GM23338 (cell line): ENCODE measurements at regions not wholly inside any gene's neighbourhood (a gene's known extent, or its start where the extent isn't known, plus 50 kb on each side); places are given as distances from the start of the nearest gene placed in this dataset.

Source experiments
- ATAC-seq: fragments of 200-7000 bp; cut with Tn5 transposase; 3 replicates; pipeline ENCODE4 v1.9.1; 2020
- DNase-seq: peaks from one replicate; pipeline ENCODE4 v3.0.0-alpha.2; 2015; ENCODE audit warnings: low spot score
- H2AFZ ChIP-seq: fragments of 200-600 bp; sonication (generic); 2 replicates; pipeline ENCODE4 v1.8.0; 2016; ENCODE audit warnings: antibody characterized with exemption, mild to moderate bottlenecking, moderate library complexity
- H3F3A ChIP-seq: fragments of 200-600 bp; sonication (generic); replicated peaks from 2 replicates; pipeline ENCODE4 v1.8.0; 2017; ENCODE audit warnings: antibody characterized with exemption, mixed run types, low read depth
- H3K27ac ChIP-seq: fragments of 200-600 bp; sonication (generic); 2 replicates; pipeline ENCODE4 v1.6.1; 2016; ENCODE audit warnings: low read depth
- H3K27me3 ChIP-seq: fragments of 200-600 bp; sonication (generic); 2 replicates; pipeline ENCODE4 v1.8.0; 2016; ENCODE audit warnings: mild to moderate bottlenecking, mixed run types, moderate library complexity; ENCODE audit not compliant: insufficient read depth
- H3K36me3 ChIP-seq: fragments of 200-600 bp; sonication (generic); 2 replicates; pipeline ENCODE4 v1.8.0; 2016; ENCODE audit warnings: mild to moderate bottlenecking; ENCODE audit not compliant: insufficient read depth
- H3K4me1 ChIP-seq: fragments of 200-600 bp; sonication (generic); 2 replicates; pipeline ENCODE4 v1.8.0; 2016; ENCODE audit warnings: mild to moderate bottlenecking, moderate library complexity; ENCODE audit not compliant: insufficient read depth
- H3K4me2 ChIP-seq: fragments of 200-600 bp; sonication (generic); 2 replicates; pipeline ENCODE4 v1.7.1; 2017; ENCODE audit warnings: mixed run types
- H3K4me3 ChIP-seq: fragments of 200-600 bp; sonication (generic); 2 replicates; pipeline ENCODE4 v1.6.1; 2016; ENCODE audit warnings: mixed run types
- H3K79me2 ChIP-seq: fragments of 200-600 bp; sonication (generic); replicated peaks from 2 replicates; pipeline ENCODE4 v1.8.0; 2017; ENCODE audit warnings: mild to moderate bottlenecking; ENCODE audit not compliant: insufficient read depth
- H3K9me2 ChIP-seq: fragments of 200-600 bp; sonication (generic); 2 replicates; pipeline ENCODE4 v1.8.0; 2017; ENCODE audit not compliant: insufficient read depth
- H4K20me1 ChIP-seq: fragments of 200-600 bp; sonication (generic); replicated peaks from 2 replicates; pipeline ENCODE4 v1.8.0; 2017; ENCODE audit warnings: mild to moderate bottlenecking; ENCODE audit not compliant: insufficient read depth
- H3K27ac Mint-ChIP-seq: 2 replicates; pipeline ENCODE4 v1.8.0; 2020; ENCODE audit warnings: inconsistent platforms, mild to moderate bottlenecking, moderate library complexity, mixed read lengths
- H3K27me3 Mint-ChIP-seq: 3 replicates; pipeline ENCODE4 v1.8.0; 2022; ENCODE audit warnings: low read depth, mild to moderate bottlenecking, moderate library complexity, mixed read lengths, inconsistent platforms; ENCODE audit not compliant: insufficient read depth, poor library complexity
- H3K36me3 Mint-ChIP-seq: 3 replicates; pipeline ENCODE4 v1.8.0; 2021; ENCODE audit warnings: low read depth, mild to moderate bottlenecking, inconsistent platforms, moderate library complexity, mixed read lengths
- H3K4me1 Mint-ChIP-seq: 3 replicates; pipeline ENCODE4 v1.8.0; 2020; ENCODE audit warnings: mild to moderate bottlenecking, inconsistent platforms, mixed read lengths
- H3K4me3 Mint-ChIP-seq: 3 replicates; pipeline ENCODE4 v1.8.0; 2021; ENCODE audit warnings: moderate library complexity, mild to moderate bottlenecking, inconsistent platforms, mixed read lengths
- H3K9me3 Mint-ChIP-seq: 3 replicates; pipeline ENCODE4 v1.8.0; 2020; ENCODE audit warnings: moderate library complexity, mild to moderate bottlenecking, inconsistent platforms, mixed read lengths
- CREB1 ChIP-seq: fragments of 250-450 bp; sonication (Bioruptor Pico); IDR thresholded peaks from 2 replicates; pipeline ENCODE4 v1.5.0; 2020; ENCODE audit warnings: low read depth, mild to moderate bottlenecking, moderate library complexity
- EZH2 ChIP-seq: fragments of 200-600 bp; sonication (generic); IDR thresholded peaks from one replicate; pipeline ENCODE4 v1.8.0; 2017; ENCODE audit warnings: antibody characterized with exemption, mild to moderate bottlenecking, low read depth; ENCODE audit not compliant: unreplicated experiment
- EZH2phosphoT487 ChIP-seq: fragments of 200-600 bp; sonication (generic); IDR thresholded peaks from one replicate; pipeline ENCODE4 v1.8.1; 2018; ENCODE audit warnings: antibody characterized with exemption; ENCODE audit not compliant: unreplicated experiment
- JUNB ChIP-seq: IDR thresholded peaks from one replicate; pipeline ENCODE4 v1.6.1; 2016; ENCODE audit warnings: antibody characterized with exemption; ENCODE audit not compliant: unreplicated experiment
- NANOG ChIP-seq: IDR thresholded peaks from 2 replicates; pipeline ENCODE4 v1.6.1; 2016; ENCODE audit warnings: antibody characterized with exemption, borderline replicate concordance
- POLR2AphosphoS5 ChIP-seq: IDR thresholded peaks from 2 replicates; pipeline ENCODE4 v1.6.1; 2016; ENCODE audit warnings: antibody characterized with exemption, low read depth
- STAT1 ChIP-seq: IDR thresholded peaks from one replicate; pipeline ENCODE4 v1.6.1; 2016; ENCODE audit warnings: antibody characterized with exemption; ENCODE audit not compliant: unreplicated experiment
- ZNF114 ChIP-seq: fragments of 250-450 bp; sonication (Bioruptor Pico); IDR thresholded peaks from 2 replicates; pipeline ENCODE4 v1.5.0; 2020; ENCODE audit warnings: mild to moderate bottlenecking, moderate library complexity
- ZNF331 ChIP-seq: fragments of 250-450 bp; sonication (Bioruptor Pico); IDR thresholded peaks from 2 replicates; pipeline ENCODE4 v1.5.0; 2020; ENCODE audit warnings: low read depth, mild to moderate bottlenecking, moderate library complexity
- TF ChIP-seq, protein P1 (sequence below): IDR thresholded peaks from one replicate; pipeline ENCODE4 v1.6.1; 2018; ENCODE audit warnings: antibody characterized with exemption; ENCODE audit not compliant: unreplicated experiment
- TF ChIP-seq, protein P2 (sequence below): IDR thresholded peaks from 2 replicates; pipeline ENCODE4 v1.6.1; 2016; ENCODE audit warnings: antibody characterized with exemption
- TF ChIP-seq, protein P3 (sequence below): fragments of 250-450 bp; sonication (Bioruptor Pico); IDR thresholded peaks from 2 replicates; pipeline ENCODE4 v1.5.0; 2020; ENCODE audit warnings: mild to moderate bottlenecking, moderate library complexity
- TF ChIP-seq, protein P4 (sequence below), 2 experiments: fragments of 200-600 bp in 1 of 2; sonication (generic) in 1 of 2; conservative IDR thresholded peaks; 2 replicates each; pipeline versions ENCODE4 v1.5.1 to v1.6.1; 2016 to 2017; ENCODE audit warnings: antibody characterized with exemption in 2 of 2, low read depth in 2 of 2, mild to moderate bottlenecking in 2 of 2, moderate library complexity in 1 of 2

DNA sequence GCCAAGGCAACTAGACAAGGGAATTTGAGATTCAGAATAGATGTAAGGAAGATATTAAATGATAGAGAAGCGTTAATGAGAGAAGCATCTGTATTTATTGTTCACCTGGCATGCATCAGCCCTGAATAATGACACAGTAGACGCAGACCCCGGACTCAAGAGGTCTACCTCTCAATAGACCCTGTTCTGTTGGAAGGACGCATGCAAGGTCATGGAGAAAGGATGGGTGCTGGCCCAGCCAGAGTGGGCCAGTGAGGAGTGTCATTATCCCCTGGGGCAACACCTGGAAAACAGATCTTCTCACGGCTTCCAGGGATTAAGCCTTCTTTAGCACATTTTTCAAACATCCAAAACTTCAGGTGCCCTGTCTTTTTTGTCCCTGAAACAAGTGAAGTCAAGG is 461.0 kb downstream of the EIPR1 start:
- Histone ChIP-seq H3K79me2 (no peaks in the 10 kb centered on the region), H3K9me2 (no peaks in the 10 kb centered on the region), H3K27ac (no peak overlapping the region), H3K36me3 (no peaks in the 10 kb centered on the region), H2AFZ (no peak overlapping the region), H3K4me3 (no peak overlapping the region), H3F3A (no peaks in the 10 kb centered on the region), H3K4me1 (no peaks in the 10 kb centered on the region), H3K4me2 (no peak overlapping the region), H3K27me3 (no peaks in the 10 kb centered on the region), H4K20me1 (no peaks in the 10 kb centered on the region)
- TF ChIP-seq STAT1: no peak
- no peak for TF ChIP-seq EZH2phosphoT487
- no peak for TF ChIP-seq JUNB
- TF ChIP-seq, protein P1, sequence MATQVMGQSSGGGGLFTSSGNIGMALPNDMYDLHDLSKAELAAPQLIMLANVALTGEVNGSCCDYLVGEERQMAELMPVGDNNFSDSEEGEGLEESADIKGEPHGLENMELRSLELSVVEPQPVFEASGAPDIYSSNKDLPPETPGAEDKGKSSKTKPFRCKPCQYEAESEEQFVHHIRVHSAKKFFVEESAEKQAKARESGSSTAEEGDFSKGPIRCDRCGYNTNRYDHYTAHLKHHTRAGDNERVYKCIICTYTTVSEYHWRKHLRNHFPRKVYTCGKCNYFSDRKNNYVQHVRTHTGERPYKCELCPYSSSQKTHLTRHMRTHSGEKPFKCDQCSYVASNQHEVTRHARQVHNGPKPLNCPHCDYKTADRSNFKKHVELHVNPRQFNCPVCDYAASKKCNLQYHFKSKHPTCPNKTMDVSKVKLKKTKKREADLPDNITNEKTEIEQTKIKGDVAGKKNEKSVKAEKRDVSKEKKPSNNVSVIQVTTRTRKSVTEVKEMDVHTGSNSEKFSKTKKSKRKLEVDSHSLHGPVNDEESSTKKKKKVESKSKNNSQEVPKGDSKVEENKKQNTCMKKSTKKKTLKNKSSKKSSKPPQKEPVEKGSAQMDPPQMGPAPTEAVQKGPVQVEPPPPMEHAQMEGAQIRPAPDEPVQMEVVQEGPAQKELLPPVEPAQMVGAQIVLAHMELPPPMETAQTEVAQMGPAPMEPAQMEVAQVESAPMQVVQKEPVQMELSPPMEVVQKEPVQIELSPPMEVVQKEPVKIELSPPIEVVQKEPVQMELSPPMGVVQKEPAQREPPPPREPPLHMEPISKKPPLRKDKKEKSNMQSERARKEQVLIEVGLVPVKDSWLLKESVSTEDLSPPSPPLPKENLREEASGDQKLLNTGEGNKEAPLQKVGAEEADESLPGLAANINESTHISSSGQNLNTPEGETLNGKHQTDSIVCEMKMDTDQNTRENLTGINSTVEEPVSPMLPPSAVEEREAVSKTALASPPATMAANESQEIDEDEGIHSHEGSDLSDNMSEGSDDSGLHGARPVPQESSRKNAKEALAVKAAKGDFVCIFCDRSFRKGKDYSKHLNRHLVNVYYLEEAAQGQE: no peak
- no peak for TF ChIP-seq CREB1 (CRISPR knock-in tag)
- no peak for TF ChIP-seq NANOG
- TF ChIP-seq, protein P2, sequence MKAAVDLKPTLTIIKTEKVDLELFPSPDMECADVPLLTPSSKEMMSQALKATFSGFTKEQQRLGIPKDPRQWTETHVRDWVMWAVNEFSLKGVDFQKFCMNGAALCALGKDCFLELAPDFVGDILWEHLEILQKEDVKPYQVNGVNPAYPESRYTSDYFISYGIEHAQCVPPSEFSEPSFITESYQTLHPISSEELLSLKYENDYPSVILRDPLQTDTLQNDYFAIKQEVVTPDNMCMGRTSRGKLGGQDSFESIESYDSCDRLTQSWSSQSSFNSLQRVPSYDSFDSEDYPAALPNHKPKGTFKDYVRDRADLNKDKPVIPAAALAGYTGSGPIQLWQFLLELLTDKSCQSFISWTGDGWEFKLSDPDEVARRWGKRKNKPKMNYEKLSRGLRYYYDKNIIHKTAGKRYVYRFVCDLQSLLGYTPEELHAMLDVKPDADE: no peak
- TF ChIP-seq, protein P3, sequence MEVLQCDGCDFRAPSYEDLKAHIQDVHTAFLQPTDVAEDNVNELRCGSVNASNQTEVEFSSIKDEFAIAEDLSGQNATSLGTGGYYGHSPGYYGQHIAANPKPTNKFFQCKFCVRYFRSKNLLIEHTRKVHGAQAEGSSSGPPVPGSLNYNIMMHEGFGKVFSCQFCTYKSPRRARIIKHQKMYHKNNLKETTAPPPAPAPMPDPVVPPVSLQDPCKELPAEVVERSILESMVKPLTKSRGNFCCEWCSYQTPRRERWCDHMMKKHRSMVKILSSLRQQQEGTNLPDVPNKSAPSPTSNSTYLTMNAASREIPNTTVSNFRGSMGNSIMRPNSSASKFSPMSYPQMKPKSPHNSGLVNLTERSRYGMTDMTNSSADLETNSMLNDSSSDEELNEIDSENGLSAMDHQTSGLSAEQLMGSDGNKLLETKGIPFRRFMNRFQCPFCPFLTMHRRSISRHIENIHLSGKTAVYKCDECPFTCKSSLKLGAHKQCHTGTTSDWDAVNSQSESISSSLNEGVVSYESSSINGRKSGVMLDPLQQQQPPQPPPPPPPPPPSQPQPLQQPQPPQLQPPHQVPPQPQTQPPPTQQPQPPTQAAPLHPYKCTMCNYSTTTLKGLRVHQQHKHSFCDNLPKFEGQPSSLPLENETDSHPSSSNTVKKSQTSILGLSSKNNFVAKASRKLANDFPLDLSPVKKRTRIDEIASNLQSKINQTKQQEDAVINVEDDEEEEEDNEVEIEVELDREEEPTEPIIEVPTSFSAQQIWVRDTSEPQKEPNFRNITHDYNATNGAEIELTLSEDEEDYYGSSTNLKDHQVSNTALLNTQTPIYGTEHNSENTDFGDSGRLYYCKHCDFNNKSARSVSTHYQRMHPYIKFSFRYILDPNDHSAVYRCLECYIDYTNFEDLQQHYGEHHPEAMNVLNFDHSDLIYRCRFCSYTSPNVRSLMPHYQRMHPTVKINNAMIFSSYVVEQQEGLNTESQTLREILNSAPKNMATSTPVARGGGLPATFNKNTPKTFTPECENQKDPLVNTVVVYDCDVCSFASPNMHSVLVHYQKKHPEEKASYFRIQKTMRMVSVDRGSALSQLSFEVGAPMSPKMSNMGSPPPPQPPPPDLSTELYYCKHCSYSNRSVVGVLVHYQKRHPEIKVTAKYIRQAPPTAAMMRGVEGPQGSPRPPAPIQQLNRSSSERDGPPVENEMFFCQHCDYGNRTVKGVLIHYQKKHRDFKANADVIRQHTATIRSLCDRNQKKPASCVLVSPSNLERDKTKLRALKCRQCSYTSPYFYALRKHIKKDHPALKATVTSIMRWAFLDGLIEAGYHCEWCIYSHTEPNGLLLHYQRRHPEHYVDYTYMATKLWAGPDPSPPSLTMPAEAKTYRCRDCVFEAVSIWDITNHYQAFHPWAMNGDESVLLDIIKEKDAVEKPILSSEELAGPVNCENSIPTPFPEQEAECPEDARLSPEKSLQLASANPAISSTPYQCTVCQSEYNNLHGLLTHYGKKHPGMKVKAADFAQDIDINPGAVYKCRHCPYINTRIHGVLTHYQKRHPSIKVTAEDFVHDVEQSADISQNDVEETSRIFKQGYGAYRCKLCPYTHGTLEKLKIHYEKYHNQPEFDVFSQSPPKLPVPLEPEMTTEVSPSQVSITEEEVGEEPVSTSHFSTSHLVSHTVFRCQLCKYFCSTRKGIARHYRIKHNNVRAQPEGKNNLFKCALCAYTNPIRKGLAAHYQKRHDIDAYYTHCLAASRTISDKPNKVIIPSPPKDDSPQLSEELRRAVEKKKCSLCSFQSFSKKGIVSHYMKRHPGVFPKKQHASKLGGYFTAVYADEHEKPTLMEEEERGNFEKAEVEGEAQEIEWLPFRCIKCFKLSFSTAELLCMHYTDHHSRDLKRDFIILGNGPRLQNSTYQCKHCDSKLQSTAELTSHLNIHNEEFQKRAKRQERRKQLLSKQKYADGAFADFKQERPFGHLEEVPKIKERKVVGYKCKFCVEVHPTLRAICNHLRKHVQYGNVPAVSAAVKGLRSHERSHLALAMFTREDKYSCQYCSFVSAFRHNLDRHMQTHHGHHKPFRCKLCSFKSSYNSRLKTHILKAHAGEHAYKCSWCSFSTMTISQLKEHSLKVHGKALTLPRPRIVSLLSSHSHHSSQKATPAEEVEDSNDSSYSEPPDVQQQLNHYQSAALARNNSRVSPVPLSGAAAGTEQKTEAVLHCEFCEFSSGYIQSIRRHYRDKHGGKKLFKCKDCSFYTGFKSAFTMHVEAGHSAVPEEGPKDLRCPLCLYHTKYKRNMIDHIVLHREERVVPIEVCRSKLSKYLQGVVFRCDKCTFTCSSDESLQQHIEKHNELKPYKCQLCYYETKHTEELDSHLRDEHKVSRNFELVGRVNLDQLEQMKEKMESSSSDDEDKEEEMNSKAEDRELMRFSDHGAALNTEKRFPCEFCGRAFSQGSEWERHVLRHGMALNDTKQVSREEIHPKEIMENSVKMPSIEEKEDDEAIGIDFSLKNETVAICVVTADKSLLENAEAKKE: no peak
- TF ChIP-seq, protein P4, sequence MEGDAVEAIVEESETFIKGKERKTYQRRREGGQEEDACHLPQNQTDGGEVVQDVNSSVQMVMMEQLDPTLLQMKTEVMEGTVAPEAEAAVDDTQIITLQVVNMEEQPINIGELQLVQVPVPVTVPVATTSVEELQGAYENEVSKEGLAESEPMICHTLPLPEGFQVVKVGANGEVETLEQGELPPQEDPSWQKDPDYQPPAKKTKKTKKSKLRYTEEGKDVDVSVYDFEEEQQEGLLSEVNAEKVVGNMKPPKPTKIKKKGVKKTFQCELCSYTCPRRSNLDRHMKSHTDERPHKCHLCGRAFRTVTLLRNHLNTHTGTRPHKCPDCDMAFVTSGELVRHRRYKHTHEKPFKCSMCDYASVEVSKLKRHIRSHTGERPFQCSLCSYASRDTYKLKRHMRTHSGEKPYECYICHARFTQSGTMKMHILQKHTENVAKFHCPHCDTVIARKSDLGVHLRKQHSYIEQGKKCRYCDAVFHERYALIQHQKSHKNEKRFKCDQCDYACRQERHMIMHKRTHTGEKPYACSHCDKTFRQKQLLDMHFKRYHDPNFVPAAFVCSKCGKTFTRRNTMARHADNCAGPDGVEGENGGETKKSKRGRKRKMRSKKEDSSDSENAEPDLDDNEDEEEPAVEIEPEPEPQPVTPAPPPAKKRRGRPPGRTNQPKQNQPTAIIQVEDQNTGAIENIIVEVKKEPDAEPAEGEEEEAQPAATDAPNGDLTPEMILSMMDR (conservative IDR thresholded peaks at IDR 0.05; ENCODE audit: low read depth in 2 of 2): no peak
- TF ChIP-seq POLR2AphosphoS5: no peak
- TF ChIP-seq EZH2: no peak
- TF ChIP-seq ZNF331 (CRISPR knock-in tag): no peak
- TF ChIP-seq ZNF114 (CRISPR knock-in tag): no peak
- DNase-seq (no peak), ATAC-seq (no peak)
- Mint-ChIP-seq H3K4me1 (no peaks in the 10 kb centered on the region), H3K4me3 (no peak overlapping the region), H3K27ac (no peak overlapping the region), H3K27me3 (no peaks in the 10 kb centered on the region), H3K9me3 (peaks cover 4% of the 10 kb centered on the region; the same call in 2 of the 3 replicates), H3K36me3 (no peaks in the 10 kb centered on the region)
